ENCODE measurements at regions not wholly inside any gene's neighbourhood (a gene's known extent, or its start where the extent isn't known, plus 50 kb on each side); places are given as distances from the start of the nearest gene placed in this dataset.

DNA sequence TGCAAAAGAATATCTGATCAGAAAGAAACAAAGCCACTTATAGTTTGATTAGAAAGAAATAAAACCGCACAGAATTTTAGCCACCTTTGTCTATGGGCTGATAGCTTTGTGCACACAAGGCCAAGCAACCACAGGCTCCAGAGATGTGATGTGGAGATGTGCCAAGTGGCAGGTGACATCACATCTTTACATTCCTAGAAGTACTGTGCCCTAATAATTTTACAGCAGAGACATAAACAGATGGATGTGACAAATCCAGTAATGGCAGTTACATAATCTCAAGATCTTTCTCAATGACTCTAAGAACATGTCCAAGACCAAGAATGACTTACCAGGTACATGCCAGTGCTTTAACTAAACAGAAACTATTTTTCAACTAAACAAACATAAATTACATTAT lies 159.5 kb downstream of the LTN1 start:
- no peaks in the 10 kb centered on the region for H3K9me1 ChIP-seq (replicated peaks; ENCODE audit: control insufficient read depth, extremely low read depth, insufficient read depth, low read length)
- H4K20me1 ChIP-seq (replicated peaks; ENCODE audit: control insufficient read depth, extremely low read depth, insufficient read depth, low read length), result no peaks in the 10 kb centered on the region
- H3K9me3 ChIP-seq (replicated peaks; ENCODE audit: control insufficient read depth, insufficient read depth, low read length), result no peaks in the 10 kb centered on the region
- DNase-seq (ENCODE audit: low read depth, low spot score) (no peak), FAIRE-seq (no peak)
- H3K4me3 ChIP-seq (replicated peaks in 1 of 3; ENCODE audit: insufficient read depth in 1 of 3, low read depth in 1 of 3, low read length in 3 of 3), result no peak overlapping the region
- TF ChIP-seq GATA2 (IDR thresholded peaks at IDR 0.05; ENCODE audit: insufficient read depth, insufficient read length, low read depth, low read length) (no peak), JUN (IDR thresholded peaks at IDR 0.05; ENCODE audit: borderline replicate concordance, insufficient read depth, insufficient read length, low read depth) (no peak), EZH2 (IDR thresholded peaks at IDR 0.05; ENCODE audit: borderline replicate concordance, low read depth, low read length, severe bottlenecking) (no peak), MYC (IDR thresholded peaks at IDR 0.05; ENCODE audit: low read depth, low read length) (no peak), POLR2A (IDR thresholded peaks at IDR 0.05; ENCODE audit: low read depth, low read length) (no peak), POLR2AphosphoS5 (IDR thresholded peaks at IDR 0.05; ENCODE audit: insufficient read depth, low read depth, low read length) (no peak), FOS (IDR thresholded peaks at IDR 0.05; ENCODE audit: borderline replicate concordance, insufficient read depth, low read length) (no peak)
- TF ChIP-seq, protein P1, sequence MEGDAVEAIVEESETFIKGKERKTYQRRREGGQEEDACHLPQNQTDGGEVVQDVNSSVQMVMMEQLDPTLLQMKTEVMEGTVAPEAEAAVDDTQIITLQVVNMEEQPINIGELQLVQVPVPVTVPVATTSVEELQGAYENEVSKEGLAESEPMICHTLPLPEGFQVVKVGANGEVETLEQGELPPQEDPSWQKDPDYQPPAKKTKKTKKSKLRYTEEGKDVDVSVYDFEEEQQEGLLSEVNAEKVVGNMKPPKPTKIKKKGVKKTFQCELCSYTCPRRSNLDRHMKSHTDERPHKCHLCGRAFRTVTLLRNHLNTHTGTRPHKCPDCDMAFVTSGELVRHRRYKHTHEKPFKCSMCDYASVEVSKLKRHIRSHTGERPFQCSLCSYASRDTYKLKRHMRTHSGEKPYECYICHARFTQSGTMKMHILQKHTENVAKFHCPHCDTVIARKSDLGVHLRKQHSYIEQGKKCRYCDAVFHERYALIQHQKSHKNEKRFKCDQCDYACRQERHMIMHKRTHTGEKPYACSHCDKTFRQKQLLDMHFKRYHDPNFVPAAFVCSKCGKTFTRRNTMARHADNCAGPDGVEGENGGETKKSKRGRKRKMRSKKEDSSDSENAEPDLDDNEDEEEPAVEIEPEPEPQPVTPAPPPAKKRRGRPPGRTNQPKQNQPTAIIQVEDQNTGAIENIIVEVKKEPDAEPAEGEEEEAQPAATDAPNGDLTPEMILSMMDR (IDR thresholded peaks at IDR 0.05; ENCODE audit: extremely low read depth in 1 of 2, insufficient read depth in 1 of 2, low read depth in 1 of 2, low read length in 2 of 2), result no peak
- TF ChIP-seq, protein P2, sequence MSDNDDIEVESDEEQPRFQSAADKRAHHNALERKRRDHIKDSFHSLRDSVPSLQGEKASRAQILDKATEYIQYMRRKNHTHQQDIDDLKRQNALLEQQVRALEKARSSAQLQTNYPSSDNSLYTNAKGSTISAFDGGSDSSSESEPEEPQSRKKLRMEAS (IDR thresholded peaks at IDR 0.05; ENCODE audit: insufficient read depth, insufficient read length), result no peak
- H3K27me3 ChIP-seq (ENCODE audit: control insufficient read depth in 2 of 2, insufficient read depth in 2 of 2, low read length in 2 of 2), result no peaks in the 10 kb centered on the region
- dilution Hi-C loops (cut with MboI; ENCODE audit: extremely low pct_ligation_motif_present, low sequenced_read_pairs) (no loop called here), intact Hi-C loops (cut with micrococcal nuclease) (no loop called here)
- BruUV-seq (replicated peaks), result no TSS peak
- POLR2A ChIA-PET, result no interaction called here
- H3K79me2 ChIP-seq (ENCODE audit: control insufficient read depth, insufficient read depth, low read length), result no peaks in the 10 kb centered on the region
- no peak overlapping the region for H2AFZ ChIP-seq (ENCODE audit: low read depth, low read length)
- no peak overlapping the region for H3K4me2 ChIP-seq (ENCODE audit: insufficient read depth, low read length)
- peaks cover 4% of the 10 kb centered on the region for H3K4me1 ChIP-seq (ENCODE audit: control insufficient read depth, extremely low read depth, insufficient read depth, low read length)
- no peak overlapping the region for H3K27ac ChIP-seq (ENCODE audit: insufficient read depth, low read depth, low read length)
- no peak overlapping the region for H3K9ac ChIP-seq (replicated peaks; ENCODE audit: extremely low read depth, insufficient read depth, low read length)
- CTCF ChIA-PET, result interaction anchor here (1.1 to 1.6 kb wide), 3 partner anchors 10 to 88 kb away, joined by 3 to 6 read pairs (median 3); no protein-coding TSS in a partner anchor
- H3K36me3 ChIP-seq (ENCODE audit: control insufficient read depth in 2 of 2, extremely low read depth in 1 of 2, insufficient read depth in 2 of 2, low read length in 2 of 2), result no peaks in the 10 kb centered on the region
